NCI-H2227 treated with DMSO at 0.1 percent for 48 hours (cell line): ENCODE measurements at regions not wholly inside any gene's neighbourhood (a gene's known extent, or its start where the extent isn't known, plus 50 kb on each side); places are given as distances from the start of the nearest gene placed in this dataset.

Experiments
- DNase-seq: peaks from one replicate; lab custom pipeline; 2025; lab: John Stamatoyannopoulos, UW

DNA sequence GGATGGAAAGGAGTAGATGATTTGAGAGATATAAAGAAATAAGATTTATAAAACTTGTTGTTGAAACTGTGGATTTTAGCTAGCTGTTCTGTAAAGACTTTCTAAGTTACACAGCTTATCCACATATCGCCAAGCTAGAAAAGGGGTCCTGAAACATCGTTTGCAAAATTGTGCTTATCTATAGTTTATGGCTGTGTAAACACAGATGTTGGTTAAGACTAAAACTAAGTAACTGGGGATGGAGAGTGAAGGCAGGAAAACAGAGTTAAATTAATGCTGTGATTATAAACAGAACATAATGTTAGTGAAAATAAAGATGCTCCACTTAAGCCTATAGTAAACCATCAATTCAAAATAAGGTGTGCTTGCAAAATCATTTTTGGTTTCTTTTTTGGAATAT lies 311.3 kb upstream of the DDHD1 start:
- no peak for DNase-seq

DNA sequence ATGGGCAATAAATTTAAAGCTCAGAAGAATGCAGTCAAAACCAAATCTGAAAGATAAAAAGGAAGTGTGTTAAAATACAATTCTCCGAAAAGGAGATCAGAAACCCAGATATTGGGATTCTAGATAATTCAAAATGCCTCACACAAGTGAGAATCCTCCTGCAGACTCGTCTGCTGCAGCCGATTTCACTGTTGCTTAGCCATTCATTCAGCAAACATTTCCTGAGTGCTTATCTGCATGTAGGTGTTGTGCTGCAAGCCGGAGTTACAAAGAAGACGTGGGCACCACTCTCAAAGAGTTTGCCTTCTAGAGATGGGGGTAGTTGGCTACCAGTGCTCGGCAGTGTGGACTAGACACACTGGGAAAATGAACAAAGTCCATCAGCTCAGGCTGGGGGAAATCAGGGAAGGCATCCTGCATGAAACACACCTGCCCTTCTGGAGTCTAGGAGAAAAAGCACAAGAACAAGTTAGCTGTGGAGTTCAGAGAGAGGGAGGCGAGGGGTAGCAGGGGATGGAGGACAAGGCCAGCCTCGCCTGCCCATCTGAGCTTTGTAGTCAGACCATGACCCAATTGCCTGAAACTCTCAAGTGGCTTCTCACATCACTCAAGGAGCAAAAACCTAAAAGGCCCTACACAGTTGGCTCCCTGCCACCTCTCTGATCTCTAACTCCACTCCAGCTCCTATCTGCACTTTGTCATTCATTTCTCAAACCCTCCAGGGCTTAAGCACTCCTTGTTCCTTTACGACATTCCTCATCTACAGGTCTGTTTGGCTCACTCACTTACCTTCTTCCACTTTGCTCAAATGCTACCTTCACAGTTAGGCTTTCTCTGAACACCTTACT lies 310.0 kb upstream of the DDHD1 start:
- DNase-seq, result no peak

DNA sequence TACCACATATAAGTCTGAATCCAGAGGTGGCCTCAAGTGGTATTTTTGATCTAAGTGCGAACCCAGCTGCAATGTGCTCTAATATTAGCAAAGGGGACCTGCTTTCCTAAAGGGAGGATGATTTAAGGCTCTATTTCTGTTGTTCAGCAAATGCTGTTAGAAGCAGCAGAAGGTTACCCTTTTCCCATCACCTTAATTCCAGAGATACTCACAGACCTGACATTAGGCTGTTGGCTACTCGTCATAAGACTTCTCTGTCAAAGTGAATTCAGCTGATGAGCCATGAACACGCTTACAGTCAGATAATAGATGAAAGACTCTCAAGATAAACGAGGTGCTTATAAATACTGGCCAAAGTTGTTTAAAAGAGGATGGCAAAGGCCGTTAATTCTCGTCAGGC lies 308.7 kb upstream of the DDHD1 start:
- DNase-seq, result no peak

DNA sequence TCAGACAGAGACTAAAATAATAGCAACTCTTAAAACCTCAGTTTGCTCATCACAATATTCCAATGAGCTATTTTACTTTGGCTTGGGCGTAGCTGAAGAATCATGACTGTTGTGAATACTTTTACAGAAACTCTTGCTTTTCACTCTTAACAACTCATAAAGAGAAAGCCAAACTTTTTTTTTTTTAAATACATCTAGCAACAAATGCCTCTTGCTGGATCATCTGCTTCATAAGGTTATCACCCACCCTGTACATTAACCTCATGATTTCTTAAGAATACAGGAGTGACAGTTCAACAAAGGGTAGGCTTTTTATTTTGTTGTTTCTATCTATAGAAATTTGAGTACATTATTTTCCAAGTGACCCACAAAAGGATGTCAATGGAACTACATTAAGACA lies 307.4 kb upstream of the DDHD1 start:
- no peak for DNase-seq

DNA sequence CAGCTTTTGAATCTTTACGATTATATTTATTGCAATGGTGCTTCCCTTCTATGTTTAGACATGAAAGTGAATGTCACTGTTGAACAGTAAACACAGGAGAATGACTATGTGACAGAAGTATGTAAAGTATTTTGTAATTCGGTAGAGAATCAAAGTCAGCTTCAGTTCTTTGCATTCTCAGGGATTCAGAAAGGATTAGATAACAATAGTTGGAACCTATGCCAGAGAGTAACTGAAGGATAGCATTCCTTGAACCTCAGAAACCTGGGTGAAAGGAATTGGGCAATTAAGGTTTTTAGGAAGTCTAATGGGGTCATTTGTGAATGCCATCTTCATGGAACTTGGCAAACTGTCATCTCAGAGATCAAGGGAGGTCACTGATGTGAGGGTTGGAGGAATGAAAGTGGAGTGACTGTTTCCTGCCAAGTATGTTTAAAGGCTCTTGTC lies 305.3 kb upstream of the DDHD1 start:
- DNase-seq, result no peak

DNA sequence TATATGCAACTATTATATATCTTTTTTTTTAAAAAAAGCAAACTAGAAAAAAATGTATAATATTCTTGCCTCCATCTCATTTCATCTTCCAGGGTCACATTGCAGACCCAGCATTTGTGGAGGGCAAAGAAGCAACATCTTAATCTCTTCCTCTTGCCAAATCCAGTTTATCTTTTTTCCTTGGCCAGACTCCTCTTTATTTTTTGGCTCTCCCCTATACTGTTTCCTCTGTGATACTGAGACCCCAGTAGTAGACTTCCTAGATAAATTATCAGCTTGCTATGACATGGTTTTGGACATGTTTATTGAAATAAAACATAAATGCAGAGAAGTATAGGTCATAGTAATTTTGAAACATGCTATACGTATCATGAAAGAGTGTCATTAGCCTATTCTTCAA lies 303.8 kb upstream of the DDHD1 start:
- DNase-seq, result no peak

DNA sequence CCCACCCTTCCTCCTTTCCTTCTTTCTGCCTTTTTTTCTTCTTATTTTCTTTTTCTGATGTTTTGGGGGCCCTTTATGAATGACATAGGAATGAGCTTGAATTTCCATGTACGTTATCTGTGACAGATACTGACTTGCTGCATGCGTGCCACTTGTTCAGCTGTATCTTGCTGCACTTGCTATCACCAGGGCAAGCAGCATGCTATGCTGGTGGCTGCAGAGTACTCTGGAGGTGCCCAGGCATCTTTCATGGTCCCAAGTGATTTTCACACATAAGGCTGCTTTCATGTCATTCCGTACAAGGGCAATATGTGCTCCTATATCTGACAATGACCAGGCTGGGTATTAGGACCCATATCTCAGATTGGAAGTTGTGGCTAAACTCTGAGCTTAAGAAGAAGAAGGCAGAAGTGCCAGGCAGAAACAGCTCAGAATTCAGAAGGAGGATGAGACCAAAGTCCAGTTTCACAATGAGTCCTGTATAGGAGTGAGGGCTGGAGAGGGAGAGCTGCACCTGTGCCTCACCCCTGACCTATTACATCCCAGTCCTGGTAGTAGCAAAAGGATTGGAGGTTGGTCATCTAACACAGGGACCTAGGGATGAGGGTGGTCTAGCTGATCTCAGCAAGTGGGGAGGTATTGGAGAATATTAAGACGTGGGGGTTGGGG lies 299.0 kb upstream of the DDHD1 start:
- no peak for DNase-seq

DNA sequence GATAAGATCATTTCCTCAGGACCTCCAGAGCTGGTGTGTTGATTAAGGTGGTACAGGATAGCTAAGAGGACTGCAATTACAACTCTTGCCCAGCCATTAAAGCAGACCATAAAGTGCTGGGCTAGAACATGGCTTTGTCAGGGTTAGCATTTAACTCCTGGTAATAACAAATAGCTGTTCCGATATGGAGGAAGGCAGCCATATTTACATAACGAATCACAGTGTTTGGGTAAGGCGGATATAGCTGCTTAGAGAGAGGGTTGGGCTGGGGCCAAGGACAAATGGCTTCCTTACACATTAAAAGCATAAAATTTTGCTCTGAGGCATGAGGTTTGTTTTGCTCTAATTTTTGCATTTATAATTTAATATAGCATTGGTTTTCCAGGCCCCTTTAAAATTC lies 297.7 kb upstream of the DDHD1 start:
- DNase-seq, result no peak

DNA sequence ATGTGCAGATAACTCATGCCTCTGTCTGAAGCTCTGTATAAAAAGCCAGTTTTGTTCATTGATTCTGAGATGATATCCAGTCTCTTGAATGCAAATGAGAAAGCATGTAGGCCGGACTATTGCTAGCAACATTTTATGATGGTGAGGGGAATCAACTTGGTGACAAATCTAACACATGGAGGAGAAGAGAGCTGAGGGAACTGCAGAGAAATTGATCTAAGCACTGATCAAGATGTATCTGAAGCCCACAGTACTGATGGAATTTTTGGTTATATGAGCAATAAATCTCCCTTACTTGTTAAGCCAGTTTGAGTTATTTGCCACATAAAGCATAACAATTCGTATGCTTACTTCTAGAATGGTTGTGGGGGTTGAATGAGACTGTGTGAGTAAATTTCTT lies 295.6 kb upstream of the DDHD1 start:
- no peak for DNase-seq

DNA sequence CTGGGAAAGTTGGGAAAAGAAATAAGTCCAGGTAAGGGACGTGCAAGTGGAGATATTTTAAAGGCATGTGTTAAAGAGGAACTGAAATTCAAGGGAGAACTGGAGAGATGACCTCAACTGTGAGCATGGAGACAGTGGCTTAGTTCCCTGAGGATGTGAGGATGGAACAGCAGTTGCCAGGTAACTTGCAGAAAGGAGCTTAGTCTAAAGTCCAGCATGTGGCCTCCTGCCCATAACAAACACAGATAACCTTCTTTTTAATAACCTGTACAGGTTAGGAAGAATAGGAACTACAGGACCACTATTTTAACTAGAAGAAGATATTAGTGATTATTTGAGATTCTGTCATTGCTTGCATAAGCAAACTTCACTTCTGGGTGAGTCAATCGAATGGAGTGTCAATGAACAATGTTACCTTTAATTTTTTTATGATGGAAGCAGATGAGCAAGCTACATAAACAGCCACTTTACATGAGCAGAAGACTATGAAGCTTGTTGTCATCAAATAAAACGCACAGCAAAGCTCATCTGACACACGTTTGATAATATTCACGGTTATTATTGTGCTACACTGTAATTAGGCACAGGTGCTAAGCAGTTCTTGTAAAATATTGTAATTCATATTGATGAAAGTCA lies 291.7 kb upstream of the DDHD1 start:
- DNase-seq, result no peak

DNA sequence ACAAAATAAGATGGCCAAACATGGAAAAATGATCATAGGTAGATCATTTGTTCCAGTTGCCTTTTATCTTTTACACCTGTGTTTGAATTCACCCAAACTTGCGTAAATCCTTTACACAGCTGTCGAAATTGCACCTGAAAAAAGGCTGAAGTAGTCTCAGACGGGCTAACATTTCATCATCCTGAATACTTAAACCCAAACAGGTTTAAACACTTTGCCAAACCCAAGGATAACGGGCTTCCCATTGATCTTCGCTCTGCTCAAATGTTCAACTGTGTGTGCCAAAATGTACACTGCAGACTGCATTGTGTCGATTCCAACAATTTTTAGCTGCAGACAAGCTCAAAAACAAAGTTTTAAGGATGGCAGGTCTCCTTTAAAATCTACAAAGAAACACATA lies 288.7 kb upstream of the DDHD1 start:
- DNase-seq, result no peak

DNA sequence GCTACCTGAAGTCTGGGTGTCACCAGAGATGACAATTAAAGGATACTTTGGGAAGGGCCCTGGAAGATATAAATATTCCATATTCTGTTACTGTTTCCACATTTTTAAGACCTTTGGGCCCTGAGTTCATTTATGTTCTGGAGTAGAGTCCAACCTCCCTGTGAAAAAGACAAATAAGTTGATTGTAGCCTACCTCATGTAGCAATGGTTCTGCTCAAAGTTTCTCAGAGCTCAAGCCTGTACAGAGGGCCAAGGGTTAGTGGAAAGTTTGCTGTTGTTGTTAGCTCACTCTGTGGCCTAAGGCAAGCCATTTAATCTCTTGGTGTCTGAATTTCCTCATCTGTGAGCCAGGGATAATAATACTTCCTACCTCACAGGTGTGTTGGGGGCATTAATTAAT lies 284.7 kb upstream of the DDHD1 start:
- no peak for DNase-seq

DNA sequence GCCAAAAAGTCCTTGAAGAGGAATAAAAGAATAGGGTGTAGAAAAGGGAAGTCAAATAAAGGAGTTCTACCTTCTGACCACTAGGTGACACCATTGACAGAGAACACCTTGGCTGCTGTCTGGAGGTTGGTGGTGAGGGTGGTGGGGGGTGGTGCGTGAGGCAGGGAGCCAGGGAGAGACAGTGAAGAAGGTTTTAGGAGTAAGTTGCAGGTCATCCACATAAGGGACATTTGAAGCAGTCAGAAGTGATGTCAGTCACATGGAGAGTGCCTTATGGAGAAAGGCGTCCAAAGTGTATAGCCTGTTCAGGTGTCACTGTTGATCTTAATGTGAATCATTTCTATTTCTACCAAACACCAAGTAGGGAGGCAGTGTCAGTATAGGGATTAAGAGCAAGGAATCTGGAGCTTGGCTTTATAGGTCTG lies 279.3 kb upstream of the DDHD1 start:
- no peak for DNase-seq

DNA sequence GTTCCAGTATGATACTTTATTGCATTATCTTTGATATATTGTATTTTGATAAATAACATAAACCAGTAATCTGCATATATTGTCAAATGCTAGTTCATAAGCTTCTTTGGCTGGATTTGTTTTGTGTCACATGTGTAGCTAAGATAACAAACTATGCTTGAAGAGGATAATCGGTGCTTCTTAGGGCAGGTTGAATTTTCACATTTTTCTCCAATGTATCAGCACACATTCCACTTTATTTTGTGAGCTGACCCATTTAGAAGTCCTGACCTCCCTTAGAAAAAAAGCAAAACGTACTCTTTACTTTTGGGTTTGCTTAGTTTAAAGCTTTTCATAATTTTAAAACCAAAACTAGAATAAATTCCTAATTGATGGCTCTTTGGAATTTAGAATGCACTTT lies 277.7 kb upstream of the DDHD1 start:
- no peak for DNase-seq

DNA sequence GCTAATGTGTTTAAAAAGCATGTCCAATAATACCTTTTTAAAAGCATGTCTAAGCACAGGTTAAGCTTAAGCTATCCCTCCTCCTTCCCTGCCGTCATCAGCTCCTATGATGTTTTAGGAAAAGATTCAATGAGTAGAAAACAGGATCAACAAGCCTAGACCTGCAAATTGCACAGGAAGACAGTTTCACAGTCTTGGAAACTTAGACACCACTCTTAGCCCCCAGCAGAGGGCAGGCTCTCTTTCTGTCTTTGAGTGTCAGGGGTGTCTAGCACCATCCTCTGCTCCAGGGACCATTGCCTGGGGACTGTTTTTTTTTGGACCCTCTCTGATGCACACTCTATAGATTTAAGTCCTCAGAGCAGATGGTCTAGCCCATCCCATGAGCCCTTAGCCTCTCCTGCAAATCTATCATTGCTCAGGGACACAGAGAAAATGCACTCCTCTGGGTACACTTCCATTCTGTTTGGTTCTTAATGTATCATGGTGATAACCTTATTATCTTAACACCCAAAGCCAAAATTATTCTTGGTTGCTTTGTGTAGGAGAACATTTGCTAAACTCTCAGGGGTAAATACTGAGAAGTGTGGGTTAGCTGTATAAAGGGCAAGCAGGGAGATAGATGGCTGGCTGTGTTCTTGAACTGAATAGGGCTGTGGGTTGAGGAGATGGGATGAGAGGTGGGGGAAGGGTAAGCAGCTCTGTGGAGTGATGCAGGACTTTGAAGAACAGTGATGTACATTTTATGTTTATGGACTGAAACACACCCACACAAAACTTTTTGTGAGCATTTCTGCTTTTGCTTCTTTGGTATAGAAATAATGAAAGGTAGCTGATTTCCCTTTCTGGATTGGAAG lies 259.9 kb upstream of the DDHD1 start:
- DNase-seq, result no peak

DNA sequence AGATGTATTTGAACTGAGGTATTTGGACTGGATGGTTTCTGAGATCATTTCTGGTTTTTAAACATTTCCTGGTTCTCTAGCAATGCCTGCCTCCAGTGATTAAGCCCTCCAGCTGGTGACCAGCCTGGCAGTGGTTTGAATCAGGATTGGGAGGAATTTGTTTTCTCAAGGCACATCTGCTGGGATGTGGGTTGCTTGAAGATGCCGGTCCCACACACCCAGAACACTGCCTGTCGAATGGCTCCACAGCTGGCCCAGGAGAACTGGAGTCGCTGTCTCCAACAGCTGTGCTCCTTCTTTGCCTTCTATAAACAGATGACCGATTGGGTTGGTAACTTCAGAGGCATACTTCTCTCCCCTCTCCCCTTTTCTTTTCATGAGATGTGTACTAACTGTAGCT lies 258.0 kb upstream of the DDHD1 start:
- no peak for DNase-seq

DNA sequence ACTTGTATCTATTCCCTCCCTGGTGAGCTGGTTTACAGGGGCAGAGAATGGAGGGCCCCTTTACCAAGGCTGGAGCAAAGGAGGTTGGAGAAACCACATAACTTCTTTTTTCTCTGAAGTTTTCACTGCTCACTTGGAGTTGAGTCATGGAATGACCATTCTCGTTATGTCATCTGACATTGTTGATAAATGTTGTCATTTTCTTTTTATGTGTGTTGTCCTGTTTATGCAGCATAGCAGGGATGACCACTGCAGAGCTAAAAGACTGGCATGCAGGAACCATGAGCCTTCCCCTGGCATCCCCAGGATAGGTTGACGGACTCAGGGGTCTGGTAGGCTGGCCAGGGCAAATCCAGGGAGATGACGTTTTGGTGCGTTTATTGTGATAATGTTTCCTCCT lies 256.8 kb upstream of the DDHD1 start:
- DNase-seq, result no peak

DNA sequence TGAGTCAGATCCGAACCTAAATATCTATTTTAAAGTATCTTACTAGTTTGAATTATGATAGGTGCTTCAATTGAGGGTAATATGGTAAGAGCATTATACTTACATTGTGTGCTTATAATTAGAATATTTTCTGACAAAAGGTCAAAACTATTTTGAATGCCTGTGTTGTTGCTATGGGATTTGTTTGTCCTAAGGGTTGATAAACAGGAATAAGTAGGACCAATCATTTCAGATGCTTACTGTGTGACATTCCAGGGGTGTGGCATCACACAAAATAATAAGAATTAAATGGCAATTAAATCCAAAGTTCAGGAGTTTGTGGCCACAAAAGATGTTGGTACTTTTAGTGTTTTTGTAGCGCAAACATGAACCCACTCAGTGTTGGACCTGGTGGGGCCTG lies 256.2 kb upstream of the DDHD1 start:
- no peak for DNase-seq

DNA sequence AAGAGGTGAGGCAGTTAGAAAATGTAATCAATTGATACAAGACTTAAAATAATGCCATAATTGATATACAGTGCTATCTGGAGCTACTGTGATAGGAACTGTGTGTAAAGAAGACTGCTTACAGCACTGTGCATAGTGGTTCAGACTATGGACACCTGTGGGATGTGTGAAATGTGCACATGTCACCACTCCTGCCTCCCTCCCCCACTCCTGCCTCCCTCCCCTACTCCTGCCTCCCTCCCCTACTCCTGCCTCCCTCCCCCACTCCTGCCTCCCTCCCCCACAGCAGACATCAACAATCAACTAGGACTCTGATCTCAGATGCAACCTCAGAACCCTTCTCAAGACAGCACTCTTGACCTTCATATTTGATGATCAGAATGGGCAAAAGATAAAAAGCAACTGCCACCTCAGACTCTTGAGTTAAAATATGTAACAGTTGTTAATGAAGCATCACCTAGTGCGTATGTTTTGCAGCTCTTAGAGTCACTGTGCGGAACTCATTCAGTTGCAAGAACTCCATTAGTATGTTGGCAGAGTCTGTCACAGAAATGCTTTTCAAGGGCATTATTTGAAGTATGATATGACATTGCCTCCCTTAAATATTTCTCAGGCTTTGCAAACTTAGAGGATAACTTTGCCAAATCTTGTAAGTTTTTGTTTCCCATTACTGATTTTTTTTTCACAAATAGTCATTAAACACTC lies 255.2 kb upstream of the DDHD1 start:
- no peak for DNase-seq

DNA sequence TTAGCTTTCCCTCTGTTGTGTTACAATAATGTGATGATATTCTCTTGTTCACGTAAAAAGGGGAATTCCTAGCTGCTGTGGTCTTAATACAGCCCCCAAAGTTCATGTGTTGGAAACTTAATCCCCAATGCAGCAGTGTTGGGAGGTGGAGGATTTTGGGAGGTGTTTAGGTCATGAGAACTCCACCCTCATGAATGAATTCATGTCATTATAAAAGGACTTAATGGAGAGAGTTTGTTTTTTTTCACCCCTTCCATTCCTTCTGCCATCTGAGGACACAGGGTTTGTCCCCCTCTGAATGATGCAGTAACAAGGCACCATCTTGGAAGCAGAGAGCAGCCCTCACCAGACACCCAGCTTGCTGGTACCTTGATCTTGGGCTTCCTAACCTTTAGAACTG lies 253.4 kb upstream of the DDHD1 start:
- no peak for DNase-seq

DNA sequence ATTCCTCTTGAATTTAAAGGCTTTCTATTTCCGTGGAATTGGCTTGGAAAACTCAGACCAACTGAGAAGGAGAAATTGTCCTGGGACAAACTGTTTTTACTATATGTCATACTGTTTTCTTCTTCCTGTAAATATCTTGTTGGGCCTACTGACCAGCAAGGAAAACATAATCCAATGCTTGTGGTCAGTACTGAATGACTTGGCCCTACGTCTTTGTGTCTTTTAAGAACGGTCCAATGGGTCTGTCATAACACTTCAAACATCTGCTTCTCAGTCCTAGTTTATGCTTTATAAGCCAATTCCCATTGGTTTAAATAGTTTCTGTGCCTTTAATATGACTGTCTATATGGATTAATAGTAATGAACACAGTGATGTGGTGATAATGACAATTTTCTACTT lies 248.5 kb upstream of the DDHD1 start:
- no peak for DNase-seq

DNA sequence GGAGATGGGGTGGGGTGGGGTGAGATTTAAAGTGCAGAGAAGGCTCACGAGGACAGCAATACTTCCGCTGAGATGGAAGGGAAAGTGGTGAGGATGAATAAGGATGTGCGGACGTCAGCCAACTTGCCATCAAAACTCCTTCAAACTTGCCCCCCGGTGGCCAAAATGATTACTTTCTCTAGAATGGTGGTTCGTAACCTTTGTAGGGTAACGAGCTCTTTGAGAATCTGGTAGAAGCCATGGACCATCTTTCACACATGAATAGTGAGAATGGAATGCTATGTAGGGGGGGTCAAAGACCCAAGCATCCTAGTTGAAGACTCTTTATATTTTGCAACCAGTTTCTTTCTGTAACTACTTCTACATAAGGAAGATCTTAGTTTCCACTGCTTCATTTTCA lies 245.9 kb upstream of the DDHD1 start:
- no peak for DNase-seq
